ENCODE measurements at regions not wholly inside any gene's neighbourhood (a gene's known extent, or its start where the extent isn't known, plus 50 kb on each side); places are given as distances from the start of the nearest gene placed in this dataset.

- H3K4me3 Mint-ChIP-seq, result no peak overlapping the region
- ATAC-seq (ENCODE audit: low read depth in 2 of 2), result no peak
These were observed 385.4 kb upstream of the CDH7 start for GRCh38 chr18:65365245-65365980.

GRCh38 chr18:65363911-65364632 lies 386.7 kb upstream of the CDH7 start:
- no peak overlapping the region for H3K27ac Mint-ChIP-seq
- no peak overlapping the region for H3K27ac ChIP-seq (ENCODE audit: insufficient read depth, low read length, poor library complexity, severe bottlenecking)
- H3K36me3 Mint-ChIP-seq, result no peaks in the 10 kb centered on the region
- no peak overlapping the region for H3K4me3 ChIP-seq (ENCODE audit: low read depth, low read length)
- H3K36me3 ChIP-seq (ENCODE audit: control insufficient read depth, insufficient read depth, low read length), result no peaks in the 10 kb centered on the region
- H3K9me3 Mint-ChIP-seq, result peaks cover 2 to 23% (median 4%) of the 10 kb centered on the region in 7 donors
- H3K4me3 Mint-ChIP-seq, result no peak overlapping the region
- H3K27me3 ChIP-seq (ENCODE audit: control insufficient read depth, insufficient read depth, low read length), result no peaks in the 10 kb centered on the region
- H3K9me3 ChIP-seq (ENCODE audit: control insufficient read depth in 2 of 2, low read length in 2 of 2), result peaks cover 0 to 17% of the 10 kb centered on the region in 2 experiments
- ATAC-seq (ENCODE audit: low read depth in 2 of 2) (no peak), DNase-seq (no peak)
- no peaks in the 10 kb centered on the region for H3K27me3 Mint-ChIP-seq
- H3K4me1 ChIP-seq (ENCODE audit: control insufficient read depth, insufficient read depth, low read length, poor library complexity, severe bottlenecking), result no peaks in the 10 kb centered on the region
- no peaks in the 10 kb centered on the region for H3K4me1 Mint-ChIP-seq

More at GRCh38 chr18:65365245-65365980, 385.4 kb upstream of the CDH7 start:
- no peak for DNase-seq
- Histone ChIP-seq H3K36me3 (ENCODE audit: control insufficient read depth, insufficient read depth, low read length) (no peaks in the 10 kb centered on the region), H3K4me3 (ENCODE audit: low read depth, low read length) (no peak overlapping the region), H3K9me3 (ENCODE audit: control insufficient read depth in 2 of 2, low read length in 2 of 2) (peaks cover 0 to 17% of the 10 kb centered on the region in 2 experiments), H3K27me3 (ENCODE audit: control insufficient read depth, insufficient read depth, low read length) (no peaks in the 10 kb centered on the region), H3K27ac (ENCODE audit: insufficient read depth, low read length, poor library complexity, severe bottlenecking) (no peak overlapping the region), H3K4me1 (ENCODE audit: control insufficient read depth, insufficient read depth, low read length, poor library complexity, severe bottlenecking) (no peaks in the 10 kb centered on the region)
- Mint-ChIP-seq H3K36me3 (no peaks in the 10 kb centered on the region), H3K27ac (peak overlapping the region in 1 of 3 donors; percentile 14), H3K9me3 (peaks cover 2 to 25% (median 6%) of the 10 kb centered on the region in 7 donors), H3K4me1 (no peaks in the 10 kb centered on the region), H3K27me3 (no peaks in the 10 kb centered on the region)

GRCh38 chr18:65363011-65363410 lies 387.8 kb upstream of the CDH7 start:
- Histone ChIP-seq H3K4me1 (ENCODE audit: control insufficient read depth, insufficient read depth, low read length, poor library complexity, severe bottlenecking) (no peaks in the 10 kb centered on the region), H3K4me3 (ENCODE audit: low read depth, low read length) (no peak overlapping the region), H3K27ac (ENCODE audit: insufficient read depth, low read length, poor library complexity, severe bottlenecking) (no peak overlapping the region), H3K27me3 (ENCODE audit: control insufficient read depth, insufficient read depth, low read length) (no peaks in the 10 kb centered on the region), H3K9me3 (ENCODE audit: control insufficient read depth in 2 of 2, low read length in 2 of 2) (peaks cover 0 to 16% of the 10 kb centered on the region in 2 experiments), H3K36me3 (ENCODE audit: control insufficient read depth, insufficient read depth, low read length) (no peaks in the 10 kb centered on the region)
- ATAC-seq (ENCODE audit: low read depth in 2 of 2), result no peak
- no peak overlapping the region for H3K4me3 Mint-ChIP-seq
- H3K4me1 Mint-ChIP-seq, result no peaks in the 10 kb centered on the region
- DNase-seq, result no peak
- H3K9me3 Mint-ChIP-seq, result peaks cover 2 to 29% (median 5%) of the 10 kb centered on the region in 7 donors
- H3K27ac Mint-ChIP-seq, result no peak overlapping the region
- no peaks in the 10 kb centered on the region for H3K27me3 Mint-ChIP-seq
- no peaks in the 10 kb centered on the region for H3K36me3 Mint-ChIP-seq

- DNase-seq, result no peak
- Mint-ChIP-seq H3K27me3 (no peaks in the 10 kb centered on the region), H3K27ac (no peak overlapping the region), H3K36me3 (no peaks in the 10 kb centered on the region), H3K4me3 (no peak overlapping the region), H3K4me1 (no peaks in the 10 kb centered on the region), H3K9me3 (peaks cover 0 to 22% (median 6%) of the 10 kb centered on the region in 7 donors)
- Histone ChIP-seq H3K4me3 (ENCODE audit: low read depth, low read length) (no peak overlapping the region), H3K27me3 (ENCODE audit: control insufficient read depth, insufficient read depth, low read length) (no peaks in the 10 kb centered on the region), H3K9me3 (ENCODE audit: control insufficient read depth in 2 of 2, low read length in 2 of 2) (peaks cover 0 to 4% of the 10 kb centered on the region in 2 experiments), H3K4me1 (ENCODE audit: control insufficient read depth, insufficient read depth, low read length, poor library complexity, severe bottlenecking) (no peaks in the 10 kb centered on the region), H3K27ac (ENCODE audit: insufficient read depth, low read length, poor library complexity, severe bottlenecking) (no peak overlapping the region), H3K36me3 (ENCODE audit: control insufficient read depth, insufficient read depth, low read length) (no peaks in the 10 kb centered on the region)
- no peak for ATAC-seq (ENCODE audit: low read depth in 2 of 2)
These were observed 391.3 kb upstream of the CDH7 start for GRCh38 chr18:65359479-65359878.

- Mint-ChIP-seq H3K36me3 (no peaks in the 10 kb centered on the region), H3K4me3 (no peak overlapping the region), H3K27ac (no peak overlapping the region), H3K9me3 (peaks cover 0 to 14% (median 9%) of the 10 kb centered on the region in 7 donors), H3K4me1 (no peaks in the 10 kb centered on the region), H3K27me3 (no peaks in the 10 kb centered on the region)
- H3K27ac ChIP-seq (ENCODE audit: insufficient read depth, low read length, poor library complexity, severe bottlenecking), result no peak overlapping the region
- H3K9me3 ChIP-seq (ENCODE audit: control insufficient read depth in 2 of 2, low read length in 2 of 2), result peaks cover 0 to 3% of the 10 kb centered on the region in 2 experiments
- H3K4me3 ChIP-seq (ENCODE audit: low read depth, low read length), result no peak overlapping the region
- ATAC-seq (ENCODE audit: low read depth in 2 of 2) (no peak), DNase-seq (no peak)
- H3K36me3 ChIP-seq (ENCODE audit: control insufficient read depth, insufficient read depth, low read length), result no peaks in the 10 kb centered on the region
- no peaks in the 10 kb centered on the region for H3K27me3 ChIP-seq (ENCODE audit: control insufficient read depth, insufficient read depth, low read length)
- no peaks in the 10 kb centered on the region for H3K4me1 ChIP-seq (ENCODE audit: control insufficient read depth, insufficient read depth, low read length, poor library complexity, severe bottlenecking)
These were observed 392.5 kb upstream of the CDH7 start for GRCh38 chr18:65358306-65358705.

GRCh38 chr18:65352186-65352585 lies 398.6 kb upstream of the CDH7 start:
- no peak overlapping the region for H3K4me3 ChIP-seq (ENCODE audit: low read depth, low read length)
- DNase-seq (no peak), ATAC-seq (ENCODE audit: low read depth in 2 of 2) (no peak)
- H3K27me3 ChIP-seq (ENCODE audit: control insufficient read depth, insufficient read depth, low read length), result no peaks in the 10 kb centered on the region
- H3K4me1 Mint-ChIP-seq, result no peaks in the 10 kb centered on the region
- no peaks in the 10 kb centered on the region for H3K9me3 ChIP-seq (ENCODE audit: control insufficient read depth in 2 of 2, low read length in 2 of 2)
- H3K4me3 Mint-ChIP-seq, result no peak overlapping the region
- no peak overlapping the region for H3K27ac Mint-ChIP-seq
- H3K27me3 Mint-ChIP-seq, result no peaks in the 10 kb centered on the region
- H3K36me3 ChIP-seq (ENCODE audit: control insufficient read depth, insufficient read depth, low read length), result no peaks in the 10 kb centered on the region
- no peaks in the 10 kb centered on the region for H3K4me1 ChIP-seq (ENCODE audit: control insufficient read depth, insufficient read depth, low read length, poor library complexity, severe bottlenecking)
- H3K27ac ChIP-seq (ENCODE audit: insufficient read depth, low read length, poor library complexity, severe bottlenecking), result no peak overlapping the region
- H3K36me3 Mint-ChIP-seq, result no peaks in the 10 kb centered on the region
- peaks cover 0 to 9% (median 3%) of the 10 kb centered on the region in 7 donors for H3K9me3 Mint-ChIP-seq

- H3K27me3 ChIP-seq (ENCODE audit: control insufficient read depth, insufficient read depth, low read length), result no peaks in the 10 kb centered on the region
- no peak overlapping the region for H3K4me3 ChIP-seq (ENCODE audit: low read depth, low read length)
- no peaks in the 10 kb centered on the region for H3K4me1 ChIP-seq (ENCODE audit: control insufficient read depth, insufficient read depth, low read length, poor library complexity, severe bottlenecking)
- no peak overlapping the region for H3K4me3 Mint-ChIP-seq
- peaks cover 0 to 4% (median 2%) of the 10 kb centered on the region in 7 donors for H3K9me3 Mint-ChIP-seq
- H3K27ac Mint-ChIP-seq, result no peak overlapping the region
- H3K27me3 Mint-ChIP-seq, result no peaks in the 10 kb centered on the region
- H3K36me3 ChIP-seq (ENCODE audit: control insufficient read depth, insufficient read depth, low read length), result no peaks in the 10 kb centered on the region
- ATAC-seq (ENCODE audit: low read depth in 2 of 2) (no peak), DNase-seq (no peak)
- no peaks in the 10 kb centered on the region for H3K9me3 ChIP-seq (ENCODE audit: control insufficient read depth in 2 of 2, low read length in 2 of 2)
- H3K36me3 Mint-ChIP-seq, result no peaks in the 10 kb centered on the region
- no peak overlapping the region for H3K27ac ChIP-seq (ENCODE audit: insufficient read depth, low read length, poor library complexity, severe bottlenecking)
- H3K4me1 Mint-ChIP-seq, result no peaks in the 10 kb centered on the region
These were observed 401.2 kb upstream of the CDH7 start for GRCh38 chr18:65349635-65350034.

All from CD4-positive, CD25-positive, alpha-beta regulatory T cell (primary cell).